SK-N-SH (cell line): ENCODE measurements at regions not wholly inside any gene's neighbourhood (a gene's known extent, or its start where the extent isn't known, plus 50 kb on each side); places are given as distances from the start of the nearest gene placed in this dataset.

ENCODE experiments used
- CTCF ChIA-PET: fragments of 300-600, 350-600 bp; formaldehyde crosslinking; extraction: SDS; loops from one replicate; lab custom pipeline; 2021; lab: Yijun Ruan, JAX
- POLR2A ChIA-PET: fragments of 350-600 bp; sonication (Branson Sonifier 250); formaldehyde crosslinking; extraction: SDS; loops from one replicate; lab custom pipeline; 2020; ENCODE audit warnings: antibody characterized with exemption, inconsistent platforms; lab: Yijun Ruan, JAX
- DNase-seq: peaks from one replicate; pipeline ENCODE4 v3.0.0; 2012
- H2AFZ ChIP-seq: fragments of 200-600 bp; sonication (generic); 2 replicates; pipeline ENCODE4 v1.8.1; 2016; ENCODE audit warnings: antibody characterized with exemption, mild to moderate bottlenecking, low read depth
- H3F3A ChIP-seq: fragments of 200-600 bp; sonication (generic); replicated peaks from 2 replicates; pipeline ENCODE3; 2016; ENCODE audit warnings: antibody characterized with exemption, mild to moderate bottlenecking; ENCODE audit not compliant: insufficient read depth
- H3K27ac ChIP-seq, 2 experiments: fragments of 200-500 bp in 1 of 2; fragments of 200-600 bp in 1 of 2; sonication (Bioruptor generic) in 1 of 2; sonication (generic), shearing (Covaris generic) in 1 of 2; 2 replicates each; pipeline versions ENCODE4 v1.5.1 to v1.6.1; 2014 to 2016; ENCODE audit warnings: low read depth in 2 of 2, inconsistent platforms in 1 of 2, low read length in 1 of 2, mild to moderate bottlenecking in 1 of 2, mixed read lengths in 1 of 2
- H3K27me3 ChIP-seq: fragments of 200-600 bp; sonication (generic), shearing (Covaris generic); 2 replicates; pipeline ENCODE4 v1.6.1; 2016; ENCODE audit warnings: mixed run types; ENCODE audit not compliant: insufficient read depth
- H3K36me3 ChIP-seq, 2 experiments: fragments of 200-500 bp in 1 of 2; fragments of 200-600 bp in 1 of 2; sonication (Bioruptor generic) in 1 of 2; sonication (generic) in 1 of 2; replicated peaks in 1 of 2; 2 replicates each; pipeline versions ENCODE3 to v1.5.1; 2014 to 2016; ENCODE audit warnings: low read length in 1 of 2, mild to moderate bottlenecking in 1 of 2; ENCODE audit not compliant: insufficient read depth in 2 of 2, control insufficient read depth in 1 of 2
- H3K4me1 ChIP-seq, 2 experiments: fragments of 200-500 bp in 1 of 2; fragments of 200-600 bp in 1 of 2; sonication (Bioruptor generic) in 1 of 2; sonication (generic), shearing (Covaris generic) in 1 of 2; 2 replicates each; pipeline versions ENCODE4 v1.5.1 to v1.6.1; 2014 to 2016; ENCODE audit warnings: low read depth in 1 of 2, low read length in 1 of 2, mixed run types in 1 of 2; ENCODE audit not compliant: insufficient read depth in 2 of 2, control insufficient read depth in 1 of 2
- H3K4me2 ChIP-seq: fragments of 200-600 bp; sonication (generic), shearing (Covaris generic); 2 replicates; pipeline ENCODE4 v1.6.1; 2017; ENCODE audit warnings: mixed run types
- H3K4me3 ChIP-seq, 2 experiments: fragments of 200-500 bp in 1 of 2; fragments of 200-600 bp in 1 of 2; sonication (Bioruptor generic) in 1 of 2; sonication (generic), shearing (Covaris generic) in 1 of 2; 2 replicates each; pipeline versions ENCODE4 v1.5.1 to v1.8.1; 2014 to 2016; ENCODE audit warnings: low read depth in 2 of 2, inconsistent platforms in 1 of 2, low read length in 1 of 2, mild to moderate bottlenecking in 1 of 2, mixed read lengths in 1 of 2, moderate library complexity in 1 of 2
- H3K79me2 ChIP-seq: fragments of 200-600 bp; sonication (generic); 2 replicates; pipeline ENCODE4 v1.8.1; 2017; ENCODE audit warnings: mild to moderate bottlenecking; ENCODE audit not compliant: insufficient read depth
- H3K9ac ChIP-seq: fragments of 200-600 bp; sonication (generic); 2 replicates; pipeline ENCODE4 v1.6.1; 2017; ENCODE audit warnings: mixed run types
- H3K9me2 ChIP-seq: fragments of 200-600 bp; sonication (generic); 2 replicates; pipeline ENCODE4 v1.6.1; 2017; ENCODE audit warnings: mixed run types
- H3K9me3 ChIP-seq: fragments of 200-600 bp; sonication (generic); 2 replicates; pipeline ENCODE4 v1.6.1; 2017; ENCODE audit warnings: mixed run types, mild to moderate bottlenecking, moderate library complexity
- H4K20me1 ChIP-seq: fragments of 200-600 bp; sonication (generic); 2 replicates; pipeline ENCODE4 v1.6.1; 2017; ENCODE audit warnings: mild to moderate bottlenecking, mixed run types; ENCODE audit not compliant: insufficient read depth
- CHD2 ChIP-seq: fragments of 150-350 bp; IDR thresholded peaks from 2 replicates; pipeline ENCODE4 v1.6.1; 2018; ENCODE audit warnings: low read length; ENCODE audit not compliant: partially characterized antibody
- CTCF ChIP-seq: fragments of 200-600 bp; sonication (generic); IDR thresholded peaks from 2 replicates; pipeline ENCODE4 v1.6.1; 2017; ENCODE audit warnings: antibody characterized with exemption, mild to moderate bottlenecking, moderate library complexity
- EP300 ChIP-seq, 2 experiments: IDR thresholded peaks; 2 replicates each; pipeline versions ENCODE4 v1.4.0 to v1.6.1; 2012; ENCODE audit warnings: borderline replicate concordance in 1 of 2, low read depth in 1 of 2, low read length in 1 of 2
- FOXJ3 ChIP-seq: sonication (generic); formaldehyde crosslinking; IDR thresholded peaks from 2 replicates; pipeline ENCODE4 v1.5.1; 2020; ENCODE audit warnings: mild to moderate bottlenecking, missing genetic modification reagents
- FOXM1 ChIP-seq: IDR thresholded peaks from 2 replicates; pipeline ENCODE4 v1.4.0; 2012; ENCODE audit warnings: low read depth, mild to moderate bottlenecking
- GATA2 ChIP-seq: sonication (generic); formaldehyde crosslinking; IDR thresholded peaks from 2 replicates; pipeline ENCODE4 v1.5.0; 2020; ENCODE audit warnings: mild to moderate bottlenecking, missing genetic modification reagents
- IRF3 ChIP-seq: fragments of 150-350 bp; IDR thresholded peaks from 2 replicates; pipeline ENCODE4 v1.6.1; 2016; ENCODE audit warnings: mild to moderate bottlenecking, low read depth, low read length
- JUND ChIP-seq: IDR thresholded peaks from 2 replicates; pipeline ENCODE4 v1.4.0; 2012
- MAX ChIP-seq: IDR thresholded peaks from 2 replicates; pipeline ENCODE4 v1.4.0; 2012; ENCODE audit warnings: low read depth
- MXI1 ChIP-seq: IDR thresholded peaks from 2 replicates; pipeline ENCODE4 v1.6.1; 2012; ENCODE audit warnings: mild to moderate bottlenecking, low read depth, low read length, improper control_type of control experiment
- NFIC ChIP-seq: IDR thresholded peaks from 2 replicates; pipeline ENCODE4 v1.4.0; 2012; ENCODE audit warnings: borderline replicate concordance
- NRF1 ChIP-seq: IDR thresholded peaks from 2 replicates; pipeline ENCODE4 v1.6.1; 2012; ENCODE audit warnings: low read depth, mild to moderate bottlenecking, low read length
- RAD21 ChIP-seq: IDR thresholded peaks from 2 replicates; pipeline ENCODE4 v1.6.1; 2012; ENCODE audit warnings: mild to moderate bottlenecking, low read length
- TCF12 ChIP-seq: IDR thresholded peaks from 2 replicates; pipeline ENCODE4 v1.4.0; 2012
- USF2 ChIP-seq: fragments of 150-350 bp; IDR thresholded peaks from 2 replicates; pipeline ENCODE4 v1.6.1; 2017; ENCODE audit warnings: antibody characterized with exemption, low read length, low read depth, borderline replicate concordance
- YY1 ChIP-seq: IDR thresholded peaks from 2 replicates; pipeline ENCODE4 v1.4.0; 2012; ENCODE audit warnings: low read depth, mild to moderate bottlenecking
- WGBS: methylation state at CpG from one replicate; pipeline ENCODE4 v1.1.6; 2017; ENCODE audit warnings: low lambda C conversion rate; 5-methylcytosine and 5-hydroxymethylcytosine counted together

GRCh38 chr9:87307848-87308247, 189.8 kb upstream of the DAPK1 start:
- Histone ChIP-seq H3K27me3 (no peaks in the 10 kb centered on the region), H3K27ac (no peak overlapping the region)
- DNase-seq: no peak

GRCh38 chr9:87309236-87309635, 188.4 kb upstream of the DAPK1 start:
- no peaks in the 10 kb centered on the region for H3K36me3 ChIP-seq
- CTCF ChIA-PET: interaction anchor here (0.6 to 2.5 kb wide), 4 partner anchors 15 to 1107 kb away, joined by 3 to 8 read pairs (median 4); no protein-coding TSS in a partner anchor
- no peak for TF ChIP-seq NFIC
- no peak for TF ChIP-seq USF2
- no peak for TF ChIP-seq NRF1
- no peak for TF ChIP-seq FOXM1
- no peak for TF ChIP-seq CTCF
- TF ChIP-seq MAX: no peak
- TF ChIP-seq RAD21: no peak
- TF ChIP-seq JUND: no peak
- no peak for TF ChIP-seq YY1

More at GRCh38 chr9:87307848-87308247, 189.8 kb upstream of the DAPK1 start:
- no peaks in the 10 kb centered on the region; the same call in 1 of the 2 replicates for H3K9me2 ChIP-seq
- H3K9me3 ChIP-seq: no peaks in the 10 kb centered on the region
- H3K36me3 ChIP-seq: no peaks in the 10 kb centered on the region
- no peaks in the 10 kb centered on the region for H3F3A ChIP-seq
- no peaks in the 10 kb centered on the region for H3K79me2 ChIP-seq
- TF ChIP-seq GATA2 (CRISPR knock-in tag) (no peak), MXI1 (no peak), IRF3 (no peak), FOXJ3 (CRISPR knock-in tag) (no peak), TCF12 (no peak), JUND (no peak), EP300 (IDR thresholded peaks at IDR 0.05; ENCODE audit: borderline replicate concordance in 1 of 2, low read depth in 1 of 2, low read length in 1 of 2) (no peak), CHD2 (no peak)
- no peak overlapping the region for H3K9ac ChIP-seq
- no peak overlapping the region for H2AFZ ChIP-seq
- ChIA-PET POLR2A (no interaction called here), CTCF (interaction anchor here (1.0 kb wide), 1 partner anchor 360 kb away, joined by 4 read pairs; no protein-coding TSS in a partner anchor)
- no peak overlapping the region for H3K4me2 ChIP-seq
- 69% methylated on average over 5 of the region's 5 CpGs for WGBS
- no peaks in the 10 kb centered on the region for H3K4me1 ChIP-seq
- no peaks in the 10 kb centered on the region for H4K20me1 ChIP-seq
- no peak overlapping the region for H3K4me3 ChIP-seq

More at GRCh38 chr9:87309236-87309635, 188.4 kb upstream of the DAPK1 start:
- Histone ChIP-seq H3K27me3 (no peaks in the 10 kb centered on the region), H3K9me3 (no peaks in the 10 kb centered on the region), H3K9me2 (no peaks in the 10 kb centered on the region), H2AFZ (no peak overlapping the region), H3K9ac (no peak overlapping the region), H3K4me3 (no peak overlapping the region), H3K4me1 (no peaks in the 10 kb centered on the region), H3K4me2 (no peak overlapping the region), H3K79me2 (no peaks in the 10 kb centered on the region), H3F3A (no peaks in the 10 kb centered on the region), H3K27ac (no peak overlapping the region), H4K20me1 (no peaks in the 10 kb centered on the region)
- POLR2A ChIA-PET: no interaction called here
- DNase-seq: no peak
- WGBS: 52% methylated on average over 6 of the region's 6 CpGs
